HUES64 (cell line): ENCODE measurements at regions not wholly inside any gene's neighbourhood (a gene's known extent, or its start where the extent isn't known, plus 50 kb on each side); places are given as distances from the start of the nearest gene placed in this dataset.

Source experiments
- H3K27ac ChIP-seq: 2 replicates; pipeline ENCODE4 v1.7.0; 2013; ENCODE audit warnings: low read depth, low read length, inconsistent platforms
- H3K27me3 ChIP-seq: 2 replicates; pipeline ENCODE4 v1.6.1; 2013; ENCODE audit warnings: mild to moderate bottlenecking, low read length; ENCODE audit not compliant: insufficient read depth
- H3K36me3 ChIP-seq: 2 replicates; pipeline ENCODE4 v1.6.1; 2013; ENCODE audit warnings: mild to moderate bottlenecking, low read length; ENCODE audit not compliant: insufficient read depth
- H3K4me1 ChIP-seq: 2 replicates; pipeline ENCODE4 v1.6.1; 2013; ENCODE audit warnings: mild to moderate bottlenecking, low read length, moderate library complexity; ENCODE audit not compliant: insufficient read depth
- H3K4me3 ChIP-seq: 2 replicates; pipeline ENCODE4 v1.5.1; 2013; ENCODE audit warnings: mild to moderate bottlenecking, low read length, moderate library complexity
- H3K9ac ChIP-seq: 2 replicates; pipeline ENCODE4 v1.6.1; 2013; ENCODE audit warnings: mild to moderate bottlenecking, low read depth, low read length
- H3K9me3 ChIP-seq: 2 replicates; pipeline ENCODE4 v1.6.1; 2013; ENCODE audit warnings: low read depth, low read length; ENCODE audit not compliant: insufficient read depth
- WGBS: fragments of 150-250, 120-280 bp; methylation state at CpG from one replicate; pipeline ENCODE4 v1.1.7; 2013; ENCODE audit warnings: missing lambda C conversion rate; 5-methylcytosine and 5-hydroxymethylcytosine counted together

DNA sequence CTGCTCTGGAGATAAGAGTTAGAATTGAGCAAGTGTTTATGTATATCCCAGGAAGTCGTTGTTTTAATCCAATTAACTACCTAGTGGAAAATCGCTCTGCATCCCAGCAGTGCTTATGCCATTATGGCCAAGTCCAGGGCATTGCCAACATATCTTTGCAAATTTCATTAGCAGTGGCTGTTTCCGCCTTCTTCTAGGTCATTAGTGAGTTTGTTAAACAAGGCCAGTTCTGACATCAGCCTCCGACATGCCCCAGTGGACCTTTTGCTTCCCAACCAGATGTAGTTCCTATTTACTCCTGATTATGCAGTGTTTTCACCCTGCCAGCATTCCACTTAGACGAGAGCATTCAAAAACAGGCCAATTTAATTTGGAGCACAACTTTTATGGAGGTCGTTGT is 106.8 kb upstream of the FAM78B start:
- Histone ChIP-seq H3K36me3 (no peaks in the 10 kb centered on the region), H3K9me3 (no peaks in the 10 kb centered on the region), H3K4me3 (no peak overlapping the region), H3K27me3 (no peaks in the 10 kb centered on the region), H3K4me1 (peaks cover 7% of the 10 kb centered on the region; the same call in 1 of the 2 replicates), H3K9ac (no peak overlapping the region), H3K27ac (no peak overlapping the region)
- 81% methylated on average over 6 of the region's 6 CpGs for WGBS

GRCh38 chr1:166282391-166283137 is 115.8 kb upstream of the FAM78B start:
- Histone ChIP-seq H3K27me3 (no peaks in the 10 kb centered on the region), H3K9me3 (no peaks in the 10 kb centered on the region), H3K36me3 (no peaks in the 10 kb centered on the region), H3K4me1 (no peaks in the 10 kb centered on the region), H3K27ac (no peak overlapping the region), H3K9ac (no peak overlapping the region), H3K4me3 (no peak overlapping the region)
- WGBS = 84% methylated on average over 3 of the region's 3 CpGs

- H3K9ac ChIP-seq = no peak overlapping the region
- H3K36me3 ChIP-seq = no peaks in the 10 kb centered on the region
- 94% methylated on average over 4 of the region's 6 CpGs for WGBS
- no peak overlapping the region for H3K4me3 ChIP-seq
- H3K9me3 ChIP-seq = no peaks in the 10 kb centered on the region
- H3K27ac ChIP-seq = no peak overlapping the region
- H3K27me3 ChIP-seq = no peaks in the 10 kb centered on the region
- no peaks in the 10 kb centered on the region for H3K4me1 ChIP-seq
Observed at GRCh38 chr1:166283190-166283589, 116.4 kb upstream of the FAM78B start.

DNA sequence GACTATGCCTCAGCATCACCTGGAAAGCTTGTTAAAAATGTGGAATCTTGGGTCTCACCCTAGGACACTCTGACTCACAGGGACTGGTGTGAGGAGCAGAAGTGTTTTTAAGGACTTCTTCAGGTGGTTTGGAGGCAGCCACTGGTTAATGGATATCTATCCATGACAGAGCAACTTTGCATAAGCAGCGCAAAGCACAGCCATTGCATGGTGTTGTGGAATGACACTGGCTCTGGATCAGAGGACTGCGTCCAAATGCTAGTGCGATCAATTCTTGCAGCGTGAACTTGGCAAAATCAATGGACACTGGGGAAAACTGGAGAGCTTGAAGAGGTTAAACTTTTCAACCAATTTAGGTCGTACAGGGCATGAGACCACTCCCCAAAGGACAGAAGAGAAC is 116.8 kb upstream of the FAM78B start:
- WGBS = 94% methylated on average over 5 of the region's 5 CpGs
- H3K27ac ChIP-seq = no peak overlapping the region
- H3K9me3 ChIP-seq = no peaks in the 10 kb centered on the region
- H3K36me3 ChIP-seq = no peaks in the 10 kb centered on the region
- H3K27me3 ChIP-seq = no peaks in the 10 kb centered on the region
- no peaks in the 10 kb centered on the region for H3K4me1 ChIP-seq
- H3K9ac ChIP-seq = no peak overlapping the region
- no peak overlapping the region for H3K4me3 ChIP-seq

GRCh38 chr1:166289309-166290050 is 122.7 kb upstream of the FAM78B start:
- H3K36me3 ChIP-seq = no peaks in the 10 kb centered on the region
- no peaks in the 10 kb centered on the region for H3K4me1 ChIP-seq
- no peaks in the 10 kb centered on the region for H3K9me3 ChIP-seq
- 97% methylated on average over 4 of the region's 4 CpGs for WGBS
- H3K4me3 ChIP-seq = no peak overlapping the region
- H3K27ac ChIP-seq = no peak overlapping the region
- H3K9ac ChIP-seq = no peak overlapping the region
- H3K27me3 ChIP-seq = no peaks in the 10 kb centered on the region

GRCh38 chr1:166295656-166296055 is 128.9 kb upstream of the FAM78B start:
- H3K27ac ChIP-seq = no peak overlapping the region
- no peaks in the 10 kb centered on the region for H3K36me3 ChIP-seq
- 96% methylated on average over 1 of the region's 1 CpG for WGBS
- no peak overlapping the region for H3K4me3 ChIP-seq
- H3K9ac ChIP-seq = no peak overlapping the region
- H3K9me3 ChIP-seq = no peaks in the 10 kb centered on the region
- H3K27me3 ChIP-seq = no peaks in the 10 kb centered on the region
- H3K4me1 ChIP-seq = no peaks in the 10 kb centered on the region

DNA sequence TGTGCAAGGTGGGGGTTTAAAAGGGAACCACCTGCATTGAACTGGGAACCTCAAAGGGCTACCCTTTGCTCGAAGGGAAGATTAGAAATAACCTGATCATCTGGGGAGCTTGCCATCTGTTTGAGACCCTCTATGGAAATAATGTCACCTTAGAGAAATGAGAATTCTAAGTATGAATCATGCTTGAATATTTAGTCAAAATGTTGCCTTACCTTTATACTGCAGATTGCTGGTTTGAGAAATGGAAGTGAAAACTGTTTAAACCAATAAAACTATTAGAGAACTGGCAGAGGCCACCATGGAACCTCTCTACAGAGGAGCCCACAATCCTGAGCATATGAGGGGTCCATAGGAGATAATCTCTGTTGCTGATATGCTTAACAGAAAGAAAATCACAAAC is 131.2 kb upstream of the FAM78B start:
- no peaks in the 10 kb centered on the region for H3K36me3 ChIP-seq
- no peak overlapping the region for H3K4me3 ChIP-seq
- H3K9ac ChIP-seq = no peak overlapping the region
- H3K4me1 ChIP-seq = peaks cover 5% of the 10 kb centered on the region
- H3K9me3 ChIP-seq = no peaks in the 10 kb centered on the region
- H3K27me3 ChIP-seq = no peaks in the 10 kb centered on the region
- no peak overlapping the region for H3K27ac ChIP-seq
- 93% methylated on average over 1 of the region's 1 CpG for WGBS

- Histone ChIP-seq H3K4me1 (peaks cover 7% of the 10 kb centered on the region), H3K27me3 (no peaks in the 10 kb centered on the region), H3K9me3 (no peaks in the 10 kb centered on the region), H3K4me3 (no peak overlapping the region), H3K36me3 (no peaks in the 10 kb centered on the region), H3K9ac (no peak overlapping the region), H3K27ac (no peak overlapping the region)
- WGBS = 94% methylated on average over 5 of the region's 5 CpGs
Observed at GRCh38 chr1:166300767-166301166, 134.0 kb upstream of the FAM78B start.

DNA sequence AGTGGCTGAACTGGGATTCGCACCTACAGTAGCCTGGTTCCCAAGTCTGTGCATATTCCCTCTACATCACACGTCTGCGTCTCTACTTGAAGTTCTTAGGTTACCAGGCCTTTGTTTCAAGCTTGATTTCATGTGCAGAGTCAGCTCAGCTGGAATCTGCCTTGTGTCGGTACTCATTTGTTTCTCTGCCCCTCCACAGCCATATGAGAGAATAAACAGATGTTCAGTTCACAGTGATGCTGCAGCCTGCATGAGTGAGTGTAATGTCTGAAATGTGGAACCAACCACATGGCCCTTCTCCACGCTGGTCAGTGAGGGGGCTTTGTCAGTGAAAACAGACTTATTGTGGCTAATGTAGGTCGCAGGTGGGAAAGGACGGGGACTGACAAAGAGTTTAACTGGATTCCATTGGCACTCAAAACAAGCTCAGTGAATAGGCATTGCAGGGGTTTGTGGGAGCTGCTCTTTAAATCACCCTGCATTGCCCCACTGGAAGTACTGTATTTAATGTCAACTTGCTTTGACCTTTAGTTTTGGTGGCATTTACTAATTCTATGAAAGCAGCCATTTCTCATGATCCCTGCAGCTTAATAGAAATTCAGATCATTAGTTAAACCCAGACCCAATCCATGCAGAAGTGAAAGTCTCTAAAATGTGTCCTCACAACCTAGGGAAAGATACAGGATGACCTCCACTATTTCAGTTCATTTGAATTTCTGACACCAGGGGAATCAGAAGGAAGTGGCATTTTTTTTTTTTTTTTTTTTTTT is 136.4 kb upstream of the FAM78B start:
- Histone ChIP-seq H3K9me3 (no peaks in the 10 kb centered on the region), H3K9ac (no peak overlapping the region), H3K4me1 (peaks cover 7% of the 10 kb centered on the region), H3K4me3 (no peak overlapping the region), H3K36me3 (no peaks in the 10 kb centered on the region), H3K27me3 (no peaks in the 10 kb centered on the region), H3K27ac (no peak overlapping the region)
- WGBS = 65% methylated on average over 7 of the region's 7 CpGs

GRCh38 chr1:166304131-166304530 is 137.3 kb upstream of the FAM78B start:
- Histone ChIP-seq H3K27me3 (no peaks in the 10 kb centered on the region), H3K4me1 (peaks cover 7% of the 10 kb centered on the region), H3K27ac (no peak overlapping the region), H3K4me3 (no peak overlapping the region), H3K9me3 (no peaks in the 10 kb centered on the region), H3K9ac (no peak overlapping the region), H3K36me3 (no peaks in the 10 kb centered on the region)
- 94% methylated on average over 3 of the region's 3 CpGs for WGBS

- H3K4me3 ChIP-seq = no peak overlapping the region
Observed at GRCh38 chr1:166305371-166305770, 138.6 kb upstream of the FAM78B start.

More at GRCh38 chr1:166305371-166305770, 138.6 kb upstream of the FAM78B start:
- no peaks in the 10 kb centered on the region for H3K36me3 ChIP-seq
- H3K4me1 ChIP-seq = peaks cover 7% of the 10 kb centered on the region
- H3K9ac ChIP-seq = no peak overlapping the region
- H3K27me3 ChIP-seq = no peaks in the 10 kb centered on the region
- no peak overlapping the region for H3K27ac ChIP-seq
- H3K9me3 ChIP-seq = no peaks in the 10 kb centered on the region
- WGBS = 92% methylated on average over 2 of the region's 2 CpGs
